ENCODE measurements at regions not wholly inside any gene's neighbourhood (a gene's known extent, or its start where the extent isn't known, plus 50 kb on each side); places are given as distances from the start of the nearest gene placed in this dataset.
"Not testable (repeated sequence)": the region's sequence is repeated elsewhere in the genome, so short reads cannot be mapped to it uniquely, and the experiment has no call there.

- DNase-seq, result no peak
These were observed 188.0 kb downstream of the CAND1 start for GRCh38 chr12:67457136-67457535.

- no peak for DNase-seq
These were observed 188.9 kb downstream of the CAND1 start for GRCh38 chr12:67457778-67458665.

GRCh38 chr12:67459173-67459572 is 189.4 kb upstream of the DYRK2 start:
- DNase-seq, result no peak

GRCh38 chr12:67459578-67459977 is 189.0 kb upstream of the DYRK2 start:
- no peak for DNase-seq

GRCh38 chr12:67460388-67460787 is 188.2 kb upstream of the DYRK2 start:
- peak; percentile 60 for DNase-seq

- DNase-seq, result no peak
These were observed 179.8 kb upstream of the DYRK2 start for GRCh38 chr12:67468549-67469245.

- DNase-seq, result no peak
These were observed 178.9 kb upstream of the DYRK2 start for GRCh38 chr12:67469666-67470065.

GRCh38 chr12:67471810-67472209 is 176.7 kb upstream of the DYRK2 start:
- peak; percentile 32 for DNase-seq

- DNase-seq, result no peak
These were observed 176.0 kb upstream of the DYRK2 start for GRCh38 chr12:67472539-67472938.

- DNase-seq, result no peak
These were observed 173.5 kb upstream of the DYRK2 start for GRCh38 chr12:67474934-67475620.

- DNase-seq, result no peak
These were observed 172.8 kb upstream of the DYRK2 start for GRCh38 chr12:67475725-67476124.

GRCh38 chr12:67477681-67478265 is 170.8 kb upstream of the DYRK2 start:
- no peak for DNase-seq

GRCh38 chr12:67482751-67483661 is 165.5 kb upstream of the DYRK2 start:
- peak; percentile 30 for DNase-seq

GRCh38 chr12:67483871-67484554 is 164.5 kb upstream of the DYRK2 start:
- DNase-seq, result no peak

- DNase-seq, result no peak
These were observed 163.6 kb upstream of the DYRK2 start for GRCh38 chr12:67484791-67485480.

- DNase-seq, result no peak
These were observed 161.9 kb upstream of the DYRK2 start for GRCh38 chr12:67486671-67487070.

GRCh38 chr12:67488349-67488748 is 160.2 kb upstream of the DYRK2 start:
- not testable (repeated sequence) for DNase-seq

- DNase-seq, result no peak
These were observed 159.5 kb upstream of the DYRK2 start for GRCh38 chr12:67489007-67489406.

- DNase-seq, result no peak
These were observed 152.0 kb upstream of the DYRK2 start for GRCh38 chr12:67496581-67496980.

GRCh38 chr12:67498991-67499390 is 149.6 kb upstream of the DYRK2 start:
- no peak for DNase-seq

- no peak for DNase-seq
These were observed 147.2 kb upstream of the DYRK2 start for GRCh38 chr12:67501362-67501761.

Data from NCI-H226 (cell line).